ENCODE measurements at regions not wholly inside any gene's neighbourhood (a gene's known extent, or its start where the extent isn't known, plus 50 kb on each side); places are given as distances from the start of the nearest gene placed in this dataset.

DNA sequence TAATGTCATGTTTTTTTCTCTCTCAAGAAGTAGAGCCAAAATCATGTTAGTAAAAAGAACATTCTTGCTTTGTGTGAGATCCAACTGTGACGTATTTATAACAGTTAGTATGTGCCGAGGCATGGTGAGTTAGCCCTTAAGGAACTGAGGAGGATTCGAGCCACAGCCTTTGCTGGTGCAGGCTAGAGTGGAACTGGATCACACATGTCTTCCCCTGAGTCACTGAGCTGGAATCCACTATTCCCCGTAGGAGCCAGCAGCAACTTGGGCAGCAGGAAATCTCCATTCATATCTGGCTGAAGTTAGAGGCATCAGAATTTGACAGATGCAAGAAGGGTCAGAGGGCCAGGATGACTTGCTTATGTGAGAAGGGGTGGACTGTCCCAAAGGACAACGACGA, 144.6 kb upstream of the KIT start:
- Mint-ChIP-seq H3K9me3 (ENCODE audit: insufficient read depth) (no peaks in the 10 kb centered on the region), H3K27me3 (no peaks in the 10 kb centered on the region), H3K4me1 (no peaks in the 10 kb centered on the region), H3K27ac (no peak overlapping the region), H3K4me3 (no peak overlapping the region)
- TF ChIP-seq CTCF (IDR thresholded peaks at IDR 0.05) (no peak), EZH2 (IDR thresholded peaks at IDR 0.05; ENCODE audit: borderline replicate concordance, insufficient read depth, low read depth, low read length, poor library complexity, severe bottlenecking) (no peak)
- no peaks in the 10 kb centered on the region for H3K36me3 ChIP-seq (replicated peaks in 1 of 2; ENCODE audit: control extremely low read depth in 1 of 2, control insufficient read depth in 1 of 2, extremely low read depth in 1 of 2, insufficient read depth in 2 of 2, low read length in 1 of 2)
- H3K4me1 ChIP-seq (ENCODE audit: control insufficient read depth in 2 of 2, insufficient read depth in 2 of 2, low read length in 2 of 2), result no peaks in the 10 kb centered on the region
- no peak overlapping the region for H3K27ac ChIP-seq (ENCODE audit: low read length in 2 of 2)
- no peaks in the 10 kb centered on the region for H4K20me1 ChIP-seq (ENCODE audit: control insufficient read depth, insufficient read depth, low read length, poor library complexity, severe bottlenecking)
- H3K9me3 ChIP-seq (ENCODE audit: control extremely low read depth in 1 of 3, control insufficient read depth in 2 of 3, insufficient read depth in 1 of 3, low read length in 2 of 3), result no peaks in the 10 kb centered on the region
- no peak for DNase-seq
- 96% methylated on average over 4 of the region's 6 CpGs for WGBS (ENCODE audit: insufficient coverage)
- H2AFZ ChIP-seq (ENCODE audit: insufficient read depth, low read depth, low read length, poor library complexity, severe bottlenecking), result no peak overlapping the region
- ChIA-PET POLR2A (no interaction called here), CTCF (no interaction called here)
- H3K4me2 ChIP-seq (replicated peaks; ENCODE audit: low read depth, low read length, poor library complexity, severe bottlenecking), result no peak overlapping the region
- no peak for ATAC-seq (ENCODE audit: low read depth)
- H3K4me3 ChIP-seq (ENCODE audit: control extremely low read depth in 1 of 5, extremely low read depth in 1 of 5, insufficient read depth in 1 of 5, low read depth in 2 of 5, low read length in 4 of 5), result no peak overlapping the region
- no peak overlapping the region for H3K9ac ChIP-seq (ENCODE audit: low read length)
- intact Hi-C loops (cut with micrococcal nuclease), result no loop called here
- no peaks in the 10 kb centered on the region for H3K27me3 ChIP-seq (replicated peaks in 1 of 4; ENCODE audit: control extremely low read depth in 1 of 4, control insufficient read depth in 3 of 4, insufficient read depth in 4 of 4, low read length in 3 of 4)
- H3K79me2 ChIP-seq (ENCODE audit: control insufficient read depth, insufficient read depth, low read length), result no peaks in the 10 kb centered on the region

- CTCF ChIA-PET, result no interaction called here
- H3K4me3 Mint-ChIP-seq, result no peak overlapping the region
Measured at GRCh38 chr4:54513741-54514140, 144.0 kb upstream of the KIT start.

More at GRCh38 chr4:54513741-54514140, 144.0 kb upstream of the KIT start:
- Histone ChIP-seq H3K79me2 (ENCODE audit: control insufficient read depth, insufficient read depth, low read length) (no peaks in the 10 kb centered on the region), H3K9ac (ENCODE audit: low read length) (no peak overlapping the region), H3K36me3 (replicated peaks in 1 of 2; ENCODE audit: control extremely low read depth in 1 of 2, control insufficient read depth in 1 of 2, extremely low read depth in 1 of 2, insufficient read depth in 2 of 2, low read length in 1 of 2) (no peaks in the 10 kb centered on the region), H2AFZ (ENCODE audit: insufficient read depth, low read depth, low read length, poor library complexity, severe bottlenecking) (no peak overlapping the region), H3K9me3 (ENCODE audit: control extremely low read depth in 1 of 3, control insufficient read depth in 2 of 3, insufficient read depth in 1 of 3, low read length in 2 of 3) (no peaks in the 10 kb centered on the region), H3K27ac (ENCODE audit: low read length in 2 of 2) (no peak overlapping the region), H3K4me2 (replicated peaks; ENCODE audit: low read depth, low read length, poor library complexity, severe bottlenecking) (no peak overlapping the region), H4K20me1 (ENCODE audit: control insufficient read depth, insufficient read depth, low read length, poor library complexity, severe bottlenecking) (no peaks in the 10 kb centered on the region), H3K27me3 (replicated peaks in 1 of 4; ENCODE audit: control extremely low read depth in 1 of 4, control insufficient read depth in 3 of 4, insufficient read depth in 4 of 4, low read length in 3 of 4) (no peaks in the 10 kb centered on the region), H3K4me1 (ENCODE audit: control insufficient read depth in 2 of 2, insufficient read depth in 2 of 2, low read length in 2 of 2) (no peaks in the 10 kb centered on the region), H3K4me3 (ENCODE audit: control extremely low read depth in 1 of 5, extremely low read depth in 1 of 5, insufficient read depth in 1 of 5, low read depth in 2 of 5, low read length in 4 of 5) (no peak overlapping the region)
- TF ChIP-seq CTCF (IDR thresholded peaks at IDR 0.05), result no peak
- TF ChIP-seq EZH2 (IDR thresholded peaks at IDR 0.05; ENCODE audit: borderline replicate concordance, insufficient read depth, low read depth, low read length, poor library complexity, severe bottlenecking), result no peak
- no peak for ATAC-seq (ENCODE audit: low read depth)
- Mint-ChIP-seq H3K9me3 (ENCODE audit: insufficient read depth) (no peaks in the 10 kb centered on the region), H3K27ac (no peak overlapping the region), H3K4me1 (no peaks in the 10 kb centered on the region), H3K27me3 (no peaks in the 10 kb centered on the region)
- intact Hi-C loops (cut with micrococcal nuclease), result no loop called here
- POLR2A ChIA-PET, result no interaction called here
- no peak for DNase-seq

Measured in B cell (primary cell).